Occipital lobe (tissue), 1 donor: ENCODE measurements at regions not wholly inside any gene's neighbourhood (a gene's known extent, or its start where the extent isn't known, plus 50 kb on each side); places are given as distances from the start of the nearest gene placed in this dataset.

ENCODE experiments used
- DNase-seq: peaks from one replicate; lab custom pipeline; 2025; lab: John Stamatoyannopoulos, UW

DNA sequence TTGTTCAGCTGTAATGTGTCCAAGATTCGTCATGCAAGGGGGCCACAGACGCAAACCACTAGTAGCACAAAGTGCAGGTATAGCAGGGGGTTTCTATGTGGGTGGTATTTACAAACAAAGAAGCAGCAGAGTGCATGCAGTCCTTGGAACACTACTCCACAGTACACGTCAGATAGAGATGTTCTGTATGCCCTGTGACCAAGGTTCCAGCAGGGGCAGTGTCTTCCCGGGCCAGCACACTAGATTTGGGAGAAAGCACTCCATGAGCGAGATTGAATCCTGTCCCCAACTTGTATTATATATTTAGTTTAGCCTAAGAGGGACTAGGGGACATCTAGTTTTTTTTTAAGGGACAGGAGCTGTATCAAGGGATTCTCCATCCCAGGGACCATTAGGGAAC, 54.4 kb upstream of the ESX1 start:
- DNase-seq = no peak

DNA sequence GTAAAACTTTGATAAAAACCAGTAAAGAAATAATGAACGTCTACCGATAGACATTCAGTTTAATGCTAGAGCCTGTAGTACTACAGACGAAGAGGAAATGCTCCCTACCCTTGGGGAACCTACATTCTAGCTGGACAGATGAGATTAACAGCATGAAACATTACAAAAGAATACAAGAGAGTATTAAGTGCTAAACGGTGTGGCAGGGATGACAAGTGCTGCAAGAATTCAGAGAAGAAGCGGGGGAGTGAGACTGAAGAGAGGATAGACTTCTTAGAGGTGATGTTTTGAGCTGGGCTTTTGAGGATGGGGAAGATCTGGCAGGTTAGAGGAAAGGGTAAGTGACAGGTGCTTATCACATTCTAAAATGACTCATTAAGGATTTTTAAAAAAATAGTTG, 52.6 kb upstream of the ESX1 start:
- DNase-seq = no peak

- no peak for DNase-seq
Observed at GRCh38 chrX:104306180-104306579, 51.4 kb upstream of the ESX1 start.
